Aorta (tissue), 5 donors: ENCODE measurements at regions not wholly inside any gene's neighbourhood (a gene's known extent, or its start where the extent isn't known, plus 50 kb on each side); places are given as distances from the start of the nearest gene placed in this dataset.

ENCODE experiments used
- ATAC-seq: fragments of 200-7000 bp; cut with Tn5 transposase; one replicate; pipeline ENCODE4 v1.9.1; 2022; ENCODE audit warnings: moderate library complexity; ENCODE audit not compliant: low FRiP score
- DNase-seq, 2 donors: peaks; one replicate each; pipeline ENCODE4 v3.0.0-alpha.2; 2020
- H3K27ac ChIP-seq, 2 donors: one replicate each; pipeline ENCODE4 v1.5.1; 2013; ENCODE audit warnings: low read length in 2 of 2, mild to moderate bottlenecking in 2 of 2, moderate library complexity in 2 of 2, control low read depth in 1 of 2, inconsistent platforms in 1 of 2, low read depth in 1 of 2
- H3K27me3 ChIP-seq, 2 donors: one replicate each; pipeline ENCODE4 v1.6.1; 2013; ENCODE audit warnings: control low read depth in 1 of 2, low read length in 1 of 2, mild to moderate bottlenecking in 1 of 2, moderate library complexity in 1 of 2; ENCODE audit not compliant: insufficient read depth in 2 of 2, control insufficient read depth in 1 of 2
- H3K36me3 ChIP-seq, 2 donors: one replicate each; pipeline ENCODE4 v1.6.1; 2013; ENCODE audit warnings: control low read depth in 1 of 2, low read length in 1 of 2, mild to moderate bottlenecking in 1 of 2; ENCODE audit not compliant: insufficient read depth in 2 of 2, control insufficient read depth in 1 of 2
- H3K4me1 ChIP-seq, 2 donors: one replicate each; pipeline ENCODE4 v1.6.1; 2013; ENCODE audit warnings: low read length in 2 of 2, control low read depth in 1 of 2, mild to moderate bottlenecking in 1 of 2, moderate library complexity in 1 of 2; ENCODE audit not compliant: insufficient read depth in 2 of 2, control insufficient read depth in 1 of 2
- H3K4me3 ChIP-seq, 2 donors: one replicate each; pipeline ENCODE4 v1.5.1; 2013; ENCODE audit warnings: low read length in 2 of 2, control low read depth in 1 of 2, mild to moderate bottlenecking in 1 of 2
- H3K9me3 ChIP-seq: one replicate; pipeline ENCODE4 v1.6.1; 2013; ENCODE audit warnings: mild to moderate bottlenecking, low read length; ENCODE audit not compliant: control insufficient read depth
- WGBS, 2 donors: extraction: QIAGEN DNeasy Blood & Tissue Kit; methylation state at CpG; one replicate each; pipeline ENCODE4 v1.1.7; 2013; 5-methylcytosine and 5-hydroxymethylcytosine counted together
- intact Hi-C, 2 donors: fragments of 100-400 bp; cut with DNase I; formaldehyde crosslinking; loops; one replicate each; pipeline versions ENCODE4 v1.14.2 to v1.15.0; 2022
- donor health status: healthy with polysubstance abuse.
- donor health status: Bipolar disorder and iron deficiency.
- donor health status: DM: no; HTN: no; CAD: no.
- donor health status: DM: no; HTN: no; CAD: no.
- donor health status: DM: yes; HTN: yes; CAD: no.

GRCh38 chr4:102168580-102168979 lies 176.7 kb downstream of the SLC39A8 start:
- no peak overlapping the region for H3K27ac ChIP-seq
- 91 to 92% methylated on average over 4 of the region's 4 CpGs for WGBS, 2 donors
- ATAC-seq (no peak), DNase-seq (no peak)
- no peaks in the 10 kb centered on the region for H3K36me3 ChIP-seq
- H3K9me3 ChIP-seq = no peaks in the 10 kb centered on the region
- no peaks in the 10 kb centered on the region for H3K4me1 ChIP-seq
- intact Hi-C loops = no loop called here
- no peak overlapping the region for H3K4me3 ChIP-seq
- H3K27me3 ChIP-seq = no peaks in the 10 kb centered on the region

- H3K4me1 ChIP-seq = no peaks in the 10 kb centered on the region
- H3K9me3 ChIP-seq = no peaks in the 10 kb centered on the region
- intact Hi-C loops = no loop called here
- no peak for DNase-seq
- H3K36me3 ChIP-seq = no peaks in the 10 kb centered on the region
- H3K27ac ChIP-seq = no peak overlapping the region
- no peaks in the 10 kb centered on the region for H3K27me3 ChIP-seq
- ATAC-seq = no peak
- no peak overlapping the region for H3K4me3 ChIP-seq
- 83 to 84% methylated on average over 8 of the region's 8 CpGs for WGBS, 2 donors
Observed at GRCh38 chr4:102165584-102165983, 179.7 kb downstream of the SLC39A8 start.

- WGBS, 2 donors = 59 to 64% methylated on average over 4 of the region's 4 CpGs
- Histone ChIP-seq H3K4me3 (no peak overlapping the region), H3K4me1 (no peaks in the 10 kb centered on the region), H3K27me3 (no peaks in the 10 kb centered on the region), H3K9me3 (no peaks in the 10 kb centered on the region), H3K36me3 (no peaks in the 10 kb centered on the region), H3K27ac (no peak overlapping the region)
- ATAC-seq (no peak), DNase-seq (no peak)
- intact Hi-C loops = no loop called here
Observed at GRCh38 chr4:102163404-102164140, 181.7 kb downstream of the SLC39A8 start.

- H3K36me3 ChIP-seq = no peaks in the 10 kb centered on the region
Observed at GRCh38 chr4:102157984-102158383, 187.3 kb downstream of the SLC39A8 start.

DNA sequence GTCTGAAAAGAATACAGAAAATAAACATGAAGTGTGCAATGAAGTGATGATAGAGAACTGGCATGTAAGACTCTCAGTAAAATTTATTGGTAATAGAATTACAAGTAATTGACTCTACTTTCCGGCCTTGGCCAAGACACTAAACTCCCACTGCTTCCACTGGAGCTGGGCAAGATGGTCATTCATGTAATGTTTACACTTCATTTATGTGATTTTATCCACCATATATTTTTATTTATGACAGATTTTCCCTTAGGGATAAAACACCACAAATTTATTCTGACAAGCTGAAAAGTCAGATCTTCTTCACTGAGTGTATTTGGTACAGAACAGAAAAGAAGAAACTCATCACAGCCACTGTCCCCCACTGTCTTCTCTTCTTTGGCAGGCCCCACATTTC lies 191.9 kb downstream of the SLC39A8 start:
- DNase-seq (no peak), ATAC-seq (no peak)
- Histone ChIP-seq H3K4me3 (no peak overlapping the region), H3K27me3 (no peaks in the 10 kb centered on the region), H3K36me3 (no peaks in the 10 kb centered on the region), H3K27ac (no peak overlapping the region), H3K9me3 (peaks cover 1% of the 10 kb centered on the region), H3K4me1 (no peaks in the 10 kb centered on the region)
- intact Hi-C loops = no loop called here
- WGBS, 2 donors = 59 to 82% methylated on average over 1 of the region's 1 CpG

More at GRCh38 chr4:102157984-102158383, 187.3 kb downstream of the SLC39A8 start:
- Histone ChIP-seq H3K4me3 (no peak overlapping the region), H3K27ac (no peak overlapping the region), H3K4me1 (no peaks in the 10 kb centered on the region), H3K9me3 (no peaks in the 10 kb centered on the region), H3K27me3 (no peaks in the 10 kb centered on the region)
- intact Hi-C loops = no loop called here
- WGBS, 2 donors = 88 to 93% methylated on average over 6 of the region's 6 CpGs
- no peak for DNase-seq
- ATAC-seq = no peak

DNA sequence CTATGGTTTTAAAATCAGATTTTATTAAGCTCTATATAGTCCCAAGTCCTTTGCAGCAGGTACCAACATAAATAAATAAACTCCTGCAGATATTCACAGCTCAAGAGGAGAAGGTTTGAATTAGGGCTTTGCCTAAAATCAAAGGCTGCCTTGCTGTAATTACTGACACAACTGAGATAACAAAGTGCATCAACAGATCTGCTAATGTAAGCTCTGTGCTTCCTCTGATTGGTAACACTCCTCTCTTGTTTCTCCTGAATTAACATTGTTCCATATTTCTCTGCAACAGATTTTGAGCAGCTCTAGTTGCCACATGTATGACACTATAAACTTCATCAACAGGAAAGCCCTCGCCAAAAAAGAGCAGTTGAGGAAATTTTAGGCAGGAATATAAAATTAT lies 193.6 kb downstream of the SLC39A8 start:
- intact Hi-C loops = no loop called here
- Histone ChIP-seq H3K27ac (no peak overlapping the region), H3K36me3 (no peaks in the 10 kb centered on the region), H3K4me1 (no peaks in the 10 kb centered on the region), H3K9me3 (peaks cover 1% of the 10 kb centered on the region), H3K27me3 (no peaks in the 10 kb centered on the region), H3K4me3 (no peak overlapping the region)
- DNase-seq (no peak), ATAC-seq (no peak)
- WGBS, 2 donors = 41 to 45% methylated on average over 1 of the region's 1 CpG

- WGBS, 2 donors = 4 to 12% methylated on average over 1 of the region's 1 CpG
- H3K9me3 ChIP-seq = no peaks in the 10 kb centered on the region
- intact Hi-C loops = loop anchor here in 1 of 2 donors (5.0 kb wide), 1 partner anchor 34 kb away; no protein-coding TSS in a partner anchor
Observed at GRCh38 chr4:102143433-102143832, 201.8 kb downstream of the SLC39A8 start.

DNA sequence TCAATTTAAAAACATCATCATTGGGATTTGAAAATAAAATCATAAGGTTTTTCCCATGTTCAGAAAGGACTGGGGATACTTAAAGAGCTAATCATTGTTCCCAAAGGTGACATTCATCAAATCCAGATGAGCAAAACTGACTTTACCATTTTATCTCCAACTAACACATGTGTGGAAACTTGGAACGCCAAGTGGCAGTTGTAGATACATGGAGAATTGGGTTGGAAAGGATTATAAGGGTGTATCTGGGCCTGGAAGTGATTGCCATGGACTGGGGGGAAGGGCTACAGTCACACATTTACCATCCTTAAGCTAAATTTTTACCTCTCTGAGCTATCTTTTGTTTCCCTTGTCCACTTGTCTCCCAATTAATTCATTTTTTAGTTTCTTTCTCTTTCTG lies 203.4 kb downstream of the SLC39A8 start:
- no peak for ATAC-seq
- 88 to 91% methylated on average over 1 of the region's 1 CpG for WGBS, 2 donors

More at GRCh38 chr4:102143433-102143832, 201.8 kb downstream of the SLC39A8 start:
- ATAC-seq (no peak), DNase-seq (no peak)
- Histone ChIP-seq H3K4me3 (no peak overlapping the region), H3K4me1 (peaks cover 4 to 11% of the 10 kb centered on the region in 2 donors), H3K27me3 (no peaks in the 10 kb centered on the region), H3K27ac (no peak overlapping the region), H3K36me3 (no peaks in the 10 kb centered on the region)

GRCh38 chr4:102139932-102140331 lies 205.3 kb downstream of the SLC39A8 start:
- DNase-seq (no peak), ATAC-seq (no peak)
- Histone ChIP-seq H3K9me3 (no peaks in the 10 kb centered on the region), H3K36me3 (no peaks in the 10 kb centered on the region), H3K27ac (no peak overlapping the region), H3K27me3 (no peaks in the 10 kb centered on the region), H3K4me3 (no peak overlapping the region), H3K4me1 (peaks cover 4 to 11% of the 10 kb centered on the region in 2 donors)
- intact Hi-C loops = loop anchor here in 1 of 2 donors (5.0 kb wide), 1 partner anchor 37 kb away; no protein-coding TSS in a partner anchor
- WGBS, 2 donors = 84 to 88% methylated on average over 1 of the region's 1 CpG

More for the DNA sequence above, 203.4 kb downstream of the SLC39A8 start:
- intact Hi-C loops = loop anchor here in 1 of 2 donors (5.0 kb wide), 1 partner anchor 35 kb away; no protein-coding TSS in a partner anchor
- Histone ChIP-seq H3K27ac (no peak overlapping the region), H3K9me3 (no peaks in the 10 kb centered on the region), H3K4me1 (peaks cover 4 to 11% of the 10 kb centered on the region in 2 donors), H3K36me3 (no peaks in the 10 kb centered on the region), H3K27me3 (no peaks in the 10 kb centered on the region), H3K4me3 (no peak overlapping the region)
- no peak for DNase-seq
